ENCODE measurements at regions not wholly inside any gene's neighbourhood (a gene's known extent, or its start where the extent isn't known, plus 50 kb on each side); places are given as distances from the start of the nearest gene placed in this dataset.
"Not testable (repeated sequence)": the region's sequence is repeated elsewhere in the genome, so short reads cannot be mapped to it uniquely, and the experiment has no call there.

DNA sequence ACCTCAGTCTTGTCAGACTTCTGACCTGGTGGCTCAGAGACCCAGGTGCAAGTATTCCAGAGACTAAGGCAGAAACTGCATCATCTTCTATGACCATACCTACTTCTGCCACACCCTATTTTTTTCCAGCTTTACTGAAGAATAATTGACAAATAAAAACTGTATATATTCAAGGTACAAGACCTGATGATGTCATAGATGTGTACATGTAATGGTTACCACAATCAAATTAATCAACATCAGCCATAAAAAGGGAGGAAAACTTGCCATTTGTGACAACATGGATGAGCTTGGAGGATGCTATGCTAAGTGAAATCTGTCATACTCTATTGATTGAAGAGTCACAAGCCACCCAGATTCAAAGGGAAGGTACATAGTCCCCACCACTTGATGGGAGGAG lies 815.6 kb downstream of the SORCS1 start:
- Histone ChIP-seq H3K4me3 (no peak overlapping the region), H3K36me3 (no peaks in the 10 kb centered on the region), H3K27ac (no peak overlapping the region), H3K27me3 (no peaks in the 10 kb centered on the region), H3K4me1 (no peaks in the 10 kb centered on the region), H3K9me3 (no peaks in the 10 kb centered on the region)
- no peak for DNase-seq
- intact Hi-C loops (cut with DNase I; ENCODE audit: low total_unique reads), result no loop called here
- in situ Hi-C loops (cut with MboI; ENCODE audit: low pct_ligation_motif_present in 1 of 4, low pct_unique_long_range_greater_than_20kb in 1 of 4, low sequenced_read_pairs in 3 of 4), result no loop called here
- TF ChIP-seq, protein P1, sequence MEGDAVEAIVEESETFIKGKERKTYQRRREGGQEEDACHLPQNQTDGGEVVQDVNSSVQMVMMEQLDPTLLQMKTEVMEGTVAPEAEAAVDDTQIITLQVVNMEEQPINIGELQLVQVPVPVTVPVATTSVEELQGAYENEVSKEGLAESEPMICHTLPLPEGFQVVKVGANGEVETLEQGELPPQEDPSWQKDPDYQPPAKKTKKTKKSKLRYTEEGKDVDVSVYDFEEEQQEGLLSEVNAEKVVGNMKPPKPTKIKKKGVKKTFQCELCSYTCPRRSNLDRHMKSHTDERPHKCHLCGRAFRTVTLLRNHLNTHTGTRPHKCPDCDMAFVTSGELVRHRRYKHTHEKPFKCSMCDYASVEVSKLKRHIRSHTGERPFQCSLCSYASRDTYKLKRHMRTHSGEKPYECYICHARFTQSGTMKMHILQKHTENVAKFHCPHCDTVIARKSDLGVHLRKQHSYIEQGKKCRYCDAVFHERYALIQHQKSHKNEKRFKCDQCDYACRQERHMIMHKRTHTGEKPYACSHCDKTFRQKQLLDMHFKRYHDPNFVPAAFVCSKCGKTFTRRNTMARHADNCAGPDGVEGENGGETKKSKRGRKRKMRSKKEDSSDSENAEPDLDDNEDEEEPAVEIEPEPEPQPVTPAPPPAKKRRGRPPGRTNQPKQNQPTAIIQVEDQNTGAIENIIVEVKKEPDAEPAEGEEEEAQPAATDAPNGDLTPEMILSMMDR (IDR thresholded peaks at IDR 0.05), result no peak
- TF ChIP-seq POLR2A (IDR thresholded peaks at IDR 0.05) (no peak), EP300 (IDR thresholded peaks at IDR 0.05; ENCODE audit: low read depth) (no peak), POLR2AphosphoS5 (IDR thresholded peaks at IDR 0.05) (no peak)

DNA sequence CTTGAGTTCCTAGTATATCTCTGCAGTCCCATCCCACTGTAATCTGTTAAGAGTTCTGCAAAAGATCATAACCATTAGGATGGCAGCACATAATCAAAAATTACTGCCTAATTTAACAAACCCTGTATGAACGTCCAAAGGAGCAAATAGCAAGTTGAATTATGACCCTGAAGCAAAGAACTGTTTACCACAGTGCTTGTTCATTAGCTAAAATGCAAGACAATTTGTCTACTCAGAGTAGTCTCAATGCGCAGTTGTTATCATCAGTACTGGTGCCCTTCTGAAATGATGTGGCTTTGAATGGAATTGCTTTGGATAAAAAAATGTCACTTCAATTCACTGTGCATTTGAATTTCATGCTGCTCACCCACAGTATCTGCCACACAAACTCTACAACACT lies 817.0 kb downstream of the SORCS1 start:
- DNase-seq, result no peak
- no peaks in the 10 kb centered on the region for H3K9me3 ChIP-seq
- intact Hi-C loops (cut with DNase I; ENCODE audit: low total_unique reads), result no loop called here
- H3K4me1 ChIP-seq, result no peaks in the 10 kb centered on the region
- no peak overlapping the region for H3K27ac ChIP-seq
- no peak overlapping the region for H3K4me3 ChIP-seq
- H3K27me3 ChIP-seq, result no peaks in the 10 kb centered on the region
- TF ChIP-seq EP300 (IDR thresholded peaks at IDR 0.05; ENCODE audit: low read depth) (no peak), POLR2AphosphoS5 (IDR thresholded peaks at IDR 0.05) (no peak), POLR2A (IDR thresholded peaks at IDR 0.05) (no peak)
- TF ChIP-seq, protein P1 (IDR thresholded peaks at IDR 0.05), result no peak
- in situ Hi-C loops (cut with MboI; ENCODE audit: low pct_ligation_motif_present in 1 of 4, low pct_unique_long_range_greater_than_20kb in 1 of 4, low sequenced_read_pairs in 3 of 4), result no loop called here
- H3K36me3 ChIP-seq, result no peaks in the 10 kb centered on the region
- WGBS, 2 donors (ENCODE audit: low coverage in 1 of 2), result 51 to 70% methylated on average over 2 of the region's 2 CpGs

DNA sequence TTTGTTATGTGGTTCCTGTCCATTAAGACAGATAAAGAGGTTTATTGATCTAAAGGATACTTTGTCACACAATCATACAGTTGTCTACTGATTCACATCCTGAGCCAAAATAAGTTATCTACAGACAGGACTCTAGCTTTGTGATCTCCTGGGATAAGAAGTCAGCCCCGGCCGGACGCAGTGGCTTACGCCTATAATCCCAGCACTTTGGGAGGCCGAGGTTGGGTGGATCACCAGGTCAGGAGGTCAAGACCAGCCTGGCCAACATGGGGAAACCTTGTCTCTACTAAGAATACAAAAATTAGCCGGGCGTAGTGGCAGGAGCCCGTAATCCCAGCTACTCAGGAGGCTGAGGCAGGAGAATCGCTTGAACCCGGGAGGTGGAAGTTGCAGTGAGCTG lies 821.0 kb downstream of the SORCS1 start:
- 59 to 84% methylated on average over 5 to 10 of the region's 10 CpGs for WGBS, 2 donors (ENCODE audit: low coverage in 1 of 2)
- H3K4me3 ChIP-seq; H3K9me3 ChIP-seq; H3K27me3 ChIP-seq; H3K36me3 ChIP-seq; DNase-seq; intact Hi-C loops (cut with DNase I; ENCODE audit: low total_unique reads); H3K4me1 ChIP-seq; H3K27ac ChIP-seq; in situ Hi-C loops (cut with MboI; ENCODE audit: low pct_ligation_motif_present in 1 of 4, low pct_unique_long_range_greater_than_20kb in 1 of 4, low sequenced_read_pairs in 3 of 4): not testable (repeated sequence)

DNA sequence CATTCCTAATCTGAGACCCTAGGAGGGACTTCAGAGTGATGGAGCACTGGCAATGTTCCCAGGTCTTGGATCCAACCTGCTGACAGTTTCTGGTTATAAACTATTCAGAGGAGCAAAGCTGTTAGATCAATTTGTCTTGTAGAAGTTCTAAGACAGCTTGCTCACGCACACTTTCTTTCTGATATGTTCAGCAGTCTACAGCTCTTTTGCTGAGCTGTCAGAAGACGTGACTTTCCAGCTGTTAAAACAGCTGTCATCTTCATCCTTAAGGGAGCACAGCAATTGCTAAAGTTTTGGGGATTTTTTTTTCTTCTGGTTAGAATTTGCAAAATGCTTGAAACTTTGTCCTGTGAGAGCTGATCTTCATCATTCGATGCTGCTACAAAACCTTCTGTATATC lies 823.1 kb downstream of the SORCS1 start:
- TF ChIP-seq, protein P1 (IDR thresholded peaks at IDR 0.05), result no peak
- TF ChIP-seq EP300 (IDR thresholded peaks at IDR 0.05; ENCODE audit: low read depth) (no peak), POLR2AphosphoS5 (IDR thresholded peaks at IDR 0.05) (no peak), POLR2A (IDR thresholded peaks at IDR 0.05) (no peak)
- no peak for DNase-seq
- WGBS, 2 donors (ENCODE audit: low coverage in 1 of 2), result 54 to 77% methylated on average over 2 to 3 of the region's 3 CpGs
- Histone ChIP-seq H3K9me3 (no peaks in the 10 kb centered on the region), H3K36me3 (no peaks in the 10 kb centered on the region), H3K27me3 (no peaks in the 10 kb centered on the region), H3K4me3 (no peak overlapping the region), H3K27ac (no peak overlapping the region), H3K4me1 (no peaks in the 10 kb centered on the region)
- intact Hi-C loops (cut with DNase I; ENCODE audit: low total_unique reads) (no loop called here), in situ Hi-C loops (cut with MboI; ENCODE audit: low pct_ligation_motif_present in 1 of 4, low pct_unique_long_range_greater_than_20kb in 1 of 4, low sequenced_read_pairs in 3 of 4) (no loop called here)

DNA sequence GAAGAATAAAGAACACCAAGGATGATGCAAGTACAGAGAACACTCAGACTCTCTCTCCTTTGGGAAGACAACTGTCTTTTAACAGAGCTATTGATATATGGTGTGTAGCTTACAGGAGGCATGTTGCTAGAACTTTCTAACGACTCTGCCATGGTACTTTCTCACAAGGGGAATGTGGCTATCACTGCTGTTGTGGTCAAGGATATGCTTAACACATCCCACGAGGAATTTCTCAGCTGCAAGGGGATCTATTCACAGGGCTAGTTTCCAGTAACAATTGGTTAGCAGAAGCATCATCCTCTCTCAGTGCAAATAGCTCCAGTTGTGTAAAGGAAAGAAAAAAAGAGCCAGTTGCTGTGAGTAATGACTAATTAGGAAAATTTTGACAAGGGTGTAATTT lies 826.0 kb downstream of the SORCS1 start:
- intact Hi-C loops (cut with DNase I; ENCODE audit: low total_unique reads), result no loop called here
- WGBS, 2 donors (ENCODE audit: low coverage in 1 of 2), result 24 to 25% methylated on average over 2 of the region's 2 CpGs
- H3K27me3 ChIP-seq, result no peaks in the 10 kb centered on the region
- no peaks in the 10 kb centered on the region for H3K9me3 ChIP-seq
- H3K27ac ChIP-seq, result no peak overlapping the region
- no peaks in the 10 kb centered on the region for H3K4me1 ChIP-seq
- DNase-seq, result no peak
- H3K4me3 ChIP-seq, result no peak overlapping the region
- in situ Hi-C loops (cut with MboI; ENCODE audit: low pct_ligation_motif_present in 1 of 4, low pct_unique_long_range_greater_than_20kb in 1 of 4, low sequenced_read_pairs in 3 of 4), result no loop called here
- TF ChIP-seq POLR2A (IDR thresholded peaks at IDR 0.05) (no peak), POLR2AphosphoS5 (IDR thresholded peaks at IDR 0.05) (no peak)
- H3K36me3 ChIP-seq, result no peaks in the 10 kb centered on the region
